ENCODE measurements at regions not wholly inside any gene's neighbourhood (a gene's known extent, or its start where the extent isn't known, plus 50 kb on each side); places are given as distances from the start of the nearest gene placed in this dataset.

- H3K4me3 Mint-ChIP-seq (ENCODE audit: unreplicated experiment), result no peak overlapping the region
- H3K36me3 Mint-ChIP-seq (ENCODE audit: insufficient read depth, unreplicated experiment), result peaks cover 2% of the 10 kb centered on the region
- peaks cover 22% of the 10 kb centered on the region for H3K4me1 Mint-ChIP-seq (ENCODE audit: insufficient read depth, unreplicated experiment)
- no peak overlapping the region for H3K27ac Mint-ChIP-seq (ENCODE audit: low read depth, unreplicated experiment)
- no TSS peak for BruUV-seq (replicated peaks)
- ChIA-PET CTCF (no interaction called here), POLR2A (no interaction called here)
- TF ChIP-seq, protein P1, sequence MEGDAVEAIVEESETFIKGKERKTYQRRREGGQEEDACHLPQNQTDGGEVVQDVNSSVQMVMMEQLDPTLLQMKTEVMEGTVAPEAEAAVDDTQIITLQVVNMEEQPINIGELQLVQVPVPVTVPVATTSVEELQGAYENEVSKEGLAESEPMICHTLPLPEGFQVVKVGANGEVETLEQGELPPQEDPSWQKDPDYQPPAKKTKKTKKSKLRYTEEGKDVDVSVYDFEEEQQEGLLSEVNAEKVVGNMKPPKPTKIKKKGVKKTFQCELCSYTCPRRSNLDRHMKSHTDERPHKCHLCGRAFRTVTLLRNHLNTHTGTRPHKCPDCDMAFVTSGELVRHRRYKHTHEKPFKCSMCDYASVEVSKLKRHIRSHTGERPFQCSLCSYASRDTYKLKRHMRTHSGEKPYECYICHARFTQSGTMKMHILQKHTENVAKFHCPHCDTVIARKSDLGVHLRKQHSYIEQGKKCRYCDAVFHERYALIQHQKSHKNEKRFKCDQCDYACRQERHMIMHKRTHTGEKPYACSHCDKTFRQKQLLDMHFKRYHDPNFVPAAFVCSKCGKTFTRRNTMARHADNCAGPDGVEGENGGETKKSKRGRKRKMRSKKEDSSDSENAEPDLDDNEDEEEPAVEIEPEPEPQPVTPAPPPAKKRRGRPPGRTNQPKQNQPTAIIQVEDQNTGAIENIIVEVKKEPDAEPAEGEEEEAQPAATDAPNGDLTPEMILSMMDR (IDR thresholded peaks at IDR 0.05; ENCODE audit: unreplicated experiment), result no peak
- H3K9me3 Mint-ChIP-seq (ENCODE audit: unreplicated experiment), result no peaks in the 10 kb centered on the region
- intact Hi-C loops (cut with micrococcal nuclease), result no loop called here
- no peaks in the 10 kb centered on the region for H3K27me3 Mint-ChIP-seq (ENCODE audit: insufficient read depth, unreplicated experiment)
- no peak for DNase-seq (ENCODE audit: unreplicated experiment)
These were observed 102.2 kb upstream of the GJB6 start for GRCh38 chr13:20334309-20334708.

DNA sequence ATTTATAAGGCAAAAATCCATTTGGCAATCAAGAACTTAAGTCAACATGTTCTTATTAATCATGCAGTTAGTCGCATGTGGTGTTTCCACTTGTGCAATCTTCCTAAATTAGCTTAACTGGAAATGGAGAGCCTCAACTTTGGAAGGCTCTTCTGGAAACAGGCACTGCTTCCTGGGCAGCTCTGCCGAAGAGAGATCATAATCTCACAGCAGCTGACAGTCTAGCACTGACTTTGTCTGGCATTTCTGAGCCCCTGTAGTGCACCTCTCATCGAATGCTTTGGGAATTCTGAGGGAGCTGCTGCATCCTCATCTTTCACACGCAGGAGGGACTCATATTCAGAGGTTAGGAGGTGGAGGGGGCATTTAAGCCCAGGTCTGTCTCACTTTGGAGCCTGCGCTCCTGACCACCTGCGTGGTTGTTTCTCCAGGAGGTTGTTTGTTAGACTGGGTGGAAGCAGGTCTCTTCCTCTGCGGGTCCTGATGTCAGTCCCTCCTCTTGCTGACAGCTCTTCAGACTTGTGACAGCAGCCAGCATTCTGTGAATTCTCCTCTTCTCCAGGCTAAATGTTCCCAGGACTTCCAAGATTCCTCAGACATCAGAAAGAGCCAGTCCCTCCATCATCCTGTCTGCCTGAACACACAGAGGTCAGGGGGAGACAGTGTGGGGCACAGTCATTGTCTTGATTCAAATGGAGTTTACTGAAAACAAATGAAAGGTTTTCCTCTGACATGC, 100.4 kb upstream of the GJB6 start:
- no TSS peak for BruUV-seq (replicated peaks)
- no peak overlapping the region for H3K27ac Mint-ChIP-seq (ENCODE audit: low read depth, unreplicated experiment)
- no peaks in the 10 kb centered on the region for H3K27me3 Mint-ChIP-seq (ENCODE audit: insufficient read depth, unreplicated experiment)
- H3K4me3 Mint-ChIP-seq (ENCODE audit: unreplicated experiment), result no peak overlapping the region
- DNase-seq (ENCODE audit: unreplicated experiment), result peak; percentile 55
- no peaks in the 10 kb centered on the region for H3K36me3 Mint-ChIP-seq (ENCODE audit: insufficient read depth, unreplicated experiment)
- peaks cover 7% of the 10 kb centered on the region for H3K9me3 Mint-ChIP-seq (ENCODE audit: unreplicated experiment)
- TF ChIP-seq, protein P1 (IDR thresholded peaks at IDR 0.05; ENCODE audit: unreplicated experiment), result no peak
- intact Hi-C loops (cut with micrococcal nuclease), result no loop called here
- CTCF ChIA-PET, result no interaction called here
- POLR2A ChIA-PET, result interaction anchor here (0.7 to 1.6 kb wide), 2 partner anchors 36 to 88 kb away, joined by 3 to 6 read pairs; no protein-coding TSS in a partner anchor
- peaks cover 12% of the 10 kb centered on the region for H3K4me1 Mint-ChIP-seq (ENCODE audit: insufficient read depth, unreplicated experiment)

GRCh38 chr13:20331949-20332348, 99.8 kb upstream of the GJB6 start:
- H3K4me3 Mint-ChIP-seq (ENCODE audit: unreplicated experiment), result no peak overlapping the region
- H3K4me1 Mint-ChIP-seq (ENCODE audit: insufficient read depth, unreplicated experiment), result peaks cover 12% of the 10 kb centered on the region
- TF ChIP-seq, protein P1 (IDR thresholded peaks at IDR 0.05; ENCODE audit: unreplicated experiment), result no peak
- H3K27me3 Mint-ChIP-seq (ENCODE audit: insufficient read depth, unreplicated experiment), result no peaks in the 10 kb centered on the region
- ChIA-PET POLR2A (interaction anchor here (0.7 kb wide), 1 partner anchor 37 kb away, joined by 3 read pairs; no protein-coding TSS in a partner anchor), CTCF (no interaction called here)
- peaks cover 7% of the 10 kb centered on the region for H3K9me3 Mint-ChIP-seq (ENCODE audit: unreplicated experiment)
- H3K36me3 Mint-ChIP-seq (ENCODE audit: insufficient read depth, unreplicated experiment), result no peaks in the 10 kb centered on the region
- DNase-seq (ENCODE audit: unreplicated experiment), result no peak
- no TSS peak for BruUV-seq (replicated peaks)
- intact Hi-C loops (cut with micrococcal nuclease), result no loop called here
- no peak overlapping the region for H3K27ac Mint-ChIP-seq (ENCODE audit: low read depth, unreplicated experiment)

DNA sequence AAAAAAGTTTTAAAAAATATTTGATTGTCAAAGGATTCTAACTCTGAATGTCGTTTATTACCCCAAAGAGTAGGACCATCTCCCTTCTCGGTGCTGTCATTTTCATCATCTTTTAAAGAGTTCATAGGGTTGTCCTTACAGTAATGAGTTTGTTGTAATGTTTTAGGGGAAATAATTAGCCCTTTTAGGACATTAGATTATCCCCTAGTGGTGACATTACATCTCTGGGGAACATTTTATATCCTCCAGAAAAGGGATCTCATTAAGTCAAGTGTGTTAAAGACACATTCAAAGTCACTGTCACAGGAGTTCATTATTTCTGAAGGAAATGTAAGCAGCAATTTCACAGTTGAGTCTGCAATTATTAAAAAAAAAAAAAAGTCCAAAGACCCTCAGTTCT, 99.3 kb upstream of the GJB6 start:
- CTCF ChIA-PET, result no interaction called here
- Mint-ChIP-seq H3K36me3 (ENCODE audit: insufficient read depth, unreplicated experiment) (no peaks in the 10 kb centered on the region), H3K4me3 (ENCODE audit: unreplicated experiment) (no peak overlapping the region), H3K4me1 (ENCODE audit: insufficient read depth, unreplicated experiment) (peaks cover 12% of the 10 kb centered on the region), H3K27ac (ENCODE audit: low read depth, unreplicated experiment) (no peak overlapping the region), H3K27me3 (ENCODE audit: insufficient read depth, unreplicated experiment) (no peaks in the 10 kb centered on the region), H3K9me3 (ENCODE audit: unreplicated experiment) (peaks cover 7% of the 10 kb centered on the region)
- BruUV-seq (replicated peaks), result no TSS peak
- POLR2A ChIA-PET, result no interaction called here
- intact Hi-C loops (cut with micrococcal nuclease), result no loop called here
- TF ChIP-seq, protein P1 (IDR thresholded peaks at IDR 0.05; ENCODE audit: unreplicated experiment), result no peak
- DNase-seq (ENCODE audit: unreplicated experiment), result no peak

Measured in MCF 10A (cell line).